ENCODE measurements at regions not wholly inside any gene's neighbourhood (a gene's known extent, or its start where the extent isn't known, plus 50 kb on each side); places are given as distances from the start of the nearest gene placed in this dataset.

- Histone ChIP-seq H3K9me3 (replicated peaks in 1 of 2; ENCODE audit: control insufficient read depth in 1 of 2, insufficient read depth in 1 of 2, low read length in 2 of 2) (no peaks in the 10 kb centered on the region), H3K36me3 (replicated peaks in 1 of 2; ENCODE audit: control insufficient read depth in 1 of 2, insufficient read depth in 2 of 2, low read length in 2 of 2) (no peaks in the 10 kb centered on the region), H4K20me1 (ENCODE audit: insufficient read depth, low read length) (no peaks in the 10 kb centered on the region), H3K9ac (ENCODE audit: insufficient read depth, low read length, poor library complexity, severe bottlenecking) (no peak overlapping the region), H3K27ac (ENCODE audit: low read depth in 1 of 2, low read length in 2 of 2) (no peak overlapping the region), H3K4me3 (replicated peaks in 1 of 3; ENCODE audit: low read depth in 2 of 3, low read length in 3 of 3) (no peak overlapping the region), H3K27me3 (ENCODE audit: control insufficient read depth in 2 of 2, insufficient read depth in 2 of 2, low read length in 2 of 2) (no peaks in the 10 kb centered on the region), H3K79me2 (ENCODE audit: insufficient read depth, low read length) (no peaks in the 10 kb centered on the region), H3K4me1 (ENCODE audit: control insufficient read depth in 1 of 2, insufficient read depth in 2 of 2, low read length in 2 of 2) (no peaks in the 10 kb centered on the region), H3K4me2 (replicated peaks; ENCODE audit: extremely low read depth, low read length, poor library complexity, severe bottlenecking) (no peak overlapping the region), H2AFZ (ENCODE audit: insufficient read depth, low read depth, low read length, poor library complexity, severe bottlenecking) (no peak overlapping the region)
- intact Hi-C loops (cut with micrococcal nuclease) = no loop called here
- H3K27me3 Mint-ChIP-seq (ENCODE audit: low read depth in 3 of 3) = peaks cover 0 to 2% (median 0%) of the 10 kb centered on the region in 3 donors
- no peak overlapping the region for H3K27ac Mint-ChIP-seq
- H3K4me3 Mint-ChIP-seq = no peak overlapping the region
- no peak for DNase-seq
- TF ChIP-seq CTCF (IDR thresholded peaks at IDR 0.05) = no peak
- no peaks in the 10 kb centered on the region for H3K9me3 Mint-ChIP-seq
- no peaks in the 10 kb centered on the region for H3K4me1 Mint-ChIP-seq
- no peaks in the 10 kb centered on the region for H3K36me3 Mint-ChIP-seq
Observed at GRCh38 chr5:87099968-87100367, 167.7 kb upstream of the RASA1 start.

GRCh38 chr5:87101321-87101720 is 166.4 kb upstream of the RASA1 start:
- Histone ChIP-seq H3K27ac (ENCODE audit: low read depth in 1 of 2, low read length in 2 of 2) (no peak overlapping the region), H3K27me3 (ENCODE audit: control insufficient read depth in 2 of 2, insufficient read depth in 2 of 2, low read length in 2 of 2) (no peaks in the 10 kb centered on the region), H2AFZ (ENCODE audit: insufficient read depth, low read depth, low read length, poor library complexity, severe bottlenecking) (no peak overlapping the region), H3K79me2 (ENCODE audit: insufficient read depth, low read length) (no peaks in the 10 kb centered on the region), H3K4me2 (replicated peaks; ENCODE audit: extremely low read depth, low read length, poor library complexity, severe bottlenecking) (no peak overlapping the region), H3K9me3 (replicated peaks in 1 of 2; ENCODE audit: control insufficient read depth in 1 of 2, insufficient read depth in 1 of 2, low read length in 2 of 2) (no peaks in the 10 kb centered on the region), H3K4me1 (ENCODE audit: control insufficient read depth in 1 of 2, insufficient read depth in 2 of 2, low read length in 2 of 2) (no peaks in the 10 kb centered on the region), H3K4me3 (replicated peaks in 1 of 3; ENCODE audit: low read depth in 2 of 3, low read length in 3 of 3) (no peak overlapping the region), H3K36me3 (replicated peaks in 1 of 2; ENCODE audit: control insufficient read depth in 1 of 2, insufficient read depth in 2 of 2, low read length in 2 of 2) (no peaks in the 10 kb centered on the region), H3K9ac (ENCODE audit: insufficient read depth, low read length, poor library complexity, severe bottlenecking) (no peak overlapping the region), H4K20me1 (ENCODE audit: insufficient read depth, low read length) (no peaks in the 10 kb centered on the region)
- H3K4me3 Mint-ChIP-seq = no peak overlapping the region
- no peaks in the 10 kb centered on the region for H3K4me1 Mint-ChIP-seq
- peaks cover 0 to 1% (median 0%) of the 10 kb centered on the region in 3 donors for H3K27me3 Mint-ChIP-seq (ENCODE audit: low read depth in 3 of 3)
- WGBS (ENCODE audit: insufficient coverage) = no CpG with 5 or more reads among the region's 3 CpGs
- no peak overlapping the region for H3K27ac Mint-ChIP-seq
- DNase-seq = no peak
- peaks cover 0 to 2% (median 0%) of the 10 kb centered on the region in 7 donors for H3K9me3 Mint-ChIP-seq
- no peaks in the 10 kb centered on the region for H3K36me3 Mint-ChIP-seq
- intact Hi-C loops (cut with micrococcal nuclease) = no loop called here
- TF ChIP-seq CTCF (IDR thresholded peaks at IDR 0.05) = no peak

Data from CD14-positive monocyte (primary cell).